HFF-Myc (cell line): ENCODE measurements at regions not wholly inside any gene's neighbourhood (a gene's known extent, or its start where the extent isn't known, plus 50 kb on each side); places are given as distances from the start of the nearest gene placed in this dataset.

Source experiments
- DNase-seq: peaks from one replicate; pipeline ENCODE4 v3.0.0-alpha.2; 2011; ENCODE audit warnings: low read depth; ENCODE audit errors: extremely low read depth
- H3K4me3 ChIP-seq: replicated peaks from 2 replicates; pipeline ENCODE4 v1.5.1; 2011; ENCODE audit warnings: low read depth, mild to moderate bottlenecking, control low read depth, low read length
- TF ChIP-seq, protein P1 (sequence below): IDR thresholded peaks from 2 replicates; pipeline ENCODE4 v1.5.1; 2012; ENCODE audit warnings: mild to moderate bottlenecking, low read depth, low read length, control low read depth; ENCODE audit errors: missing control alignments

DNA sequence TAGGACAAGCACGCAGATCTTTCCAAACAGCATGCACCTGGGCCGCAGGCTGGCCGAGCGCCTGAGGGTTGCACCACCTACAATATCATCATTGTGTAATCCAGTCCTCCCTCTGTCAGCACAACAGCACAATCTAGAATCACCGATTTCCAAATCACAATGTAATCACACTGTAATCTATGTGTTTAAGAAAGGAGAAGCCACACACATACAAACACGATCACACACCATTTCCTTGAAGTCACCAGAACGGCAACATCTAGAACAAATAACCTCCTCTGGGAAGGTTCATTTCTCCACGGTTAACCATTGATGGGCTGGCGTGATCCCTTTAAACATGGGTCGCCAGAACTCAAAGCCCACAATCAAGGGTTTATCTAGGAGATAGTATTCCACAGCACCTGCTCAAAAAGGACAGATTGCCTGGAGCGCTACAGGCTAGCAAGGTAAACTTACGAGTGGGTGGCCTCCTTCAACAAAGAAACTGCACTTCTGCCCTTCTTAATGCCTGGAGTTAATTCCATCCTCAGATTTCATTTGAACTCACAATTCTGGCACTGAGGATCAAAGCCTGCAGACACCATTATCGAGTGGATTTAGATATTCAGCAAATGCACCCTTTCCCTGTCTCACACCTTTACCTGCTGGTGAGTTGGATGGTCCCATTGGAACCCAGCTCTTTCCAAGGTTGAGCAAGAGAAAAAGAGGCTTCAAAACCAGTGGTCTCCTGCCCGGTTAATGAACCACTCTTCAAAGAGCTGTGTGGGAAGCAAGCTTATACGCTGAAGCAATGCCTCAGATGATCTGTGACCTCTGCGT is 83.8 kb upstream of the FOXQ1 start:
- TF ChIP-seq, protein P1, sequence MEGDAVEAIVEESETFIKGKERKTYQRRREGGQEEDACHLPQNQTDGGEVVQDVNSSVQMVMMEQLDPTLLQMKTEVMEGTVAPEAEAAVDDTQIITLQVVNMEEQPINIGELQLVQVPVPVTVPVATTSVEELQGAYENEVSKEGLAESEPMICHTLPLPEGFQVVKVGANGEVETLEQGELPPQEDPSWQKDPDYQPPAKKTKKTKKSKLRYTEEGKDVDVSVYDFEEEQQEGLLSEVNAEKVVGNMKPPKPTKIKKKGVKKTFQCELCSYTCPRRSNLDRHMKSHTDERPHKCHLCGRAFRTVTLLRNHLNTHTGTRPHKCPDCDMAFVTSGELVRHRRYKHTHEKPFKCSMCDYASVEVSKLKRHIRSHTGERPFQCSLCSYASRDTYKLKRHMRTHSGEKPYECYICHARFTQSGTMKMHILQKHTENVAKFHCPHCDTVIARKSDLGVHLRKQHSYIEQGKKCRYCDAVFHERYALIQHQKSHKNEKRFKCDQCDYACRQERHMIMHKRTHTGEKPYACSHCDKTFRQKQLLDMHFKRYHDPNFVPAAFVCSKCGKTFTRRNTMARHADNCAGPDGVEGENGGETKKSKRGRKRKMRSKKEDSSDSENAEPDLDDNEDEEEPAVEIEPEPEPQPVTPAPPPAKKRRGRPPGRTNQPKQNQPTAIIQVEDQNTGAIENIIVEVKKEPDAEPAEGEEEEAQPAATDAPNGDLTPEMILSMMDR: no peak
- H3K4me3 ChIP-seq: no peak overlapping the region
- DNase-seq: no peak

DNA sequence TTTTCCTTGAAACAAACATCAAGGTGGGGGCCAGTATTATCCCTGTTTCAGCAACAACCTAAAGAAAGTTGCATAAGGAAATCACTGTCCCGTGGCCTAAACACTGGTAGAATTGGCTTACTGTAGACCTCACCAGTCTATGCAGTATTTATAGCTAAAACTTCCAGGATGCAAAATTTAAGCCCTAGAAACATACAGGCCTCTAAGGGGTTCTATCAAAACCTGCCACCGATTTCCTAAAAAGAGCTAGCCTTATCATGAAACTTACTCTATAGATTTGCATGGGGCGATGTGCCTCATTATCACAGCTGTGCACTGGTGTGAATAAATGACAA is 84.3 kb upstream of the FOXQ1 start:
- TF ChIP-seq, protein P1: no peak
- DNase-seq: no peak

DNA sequence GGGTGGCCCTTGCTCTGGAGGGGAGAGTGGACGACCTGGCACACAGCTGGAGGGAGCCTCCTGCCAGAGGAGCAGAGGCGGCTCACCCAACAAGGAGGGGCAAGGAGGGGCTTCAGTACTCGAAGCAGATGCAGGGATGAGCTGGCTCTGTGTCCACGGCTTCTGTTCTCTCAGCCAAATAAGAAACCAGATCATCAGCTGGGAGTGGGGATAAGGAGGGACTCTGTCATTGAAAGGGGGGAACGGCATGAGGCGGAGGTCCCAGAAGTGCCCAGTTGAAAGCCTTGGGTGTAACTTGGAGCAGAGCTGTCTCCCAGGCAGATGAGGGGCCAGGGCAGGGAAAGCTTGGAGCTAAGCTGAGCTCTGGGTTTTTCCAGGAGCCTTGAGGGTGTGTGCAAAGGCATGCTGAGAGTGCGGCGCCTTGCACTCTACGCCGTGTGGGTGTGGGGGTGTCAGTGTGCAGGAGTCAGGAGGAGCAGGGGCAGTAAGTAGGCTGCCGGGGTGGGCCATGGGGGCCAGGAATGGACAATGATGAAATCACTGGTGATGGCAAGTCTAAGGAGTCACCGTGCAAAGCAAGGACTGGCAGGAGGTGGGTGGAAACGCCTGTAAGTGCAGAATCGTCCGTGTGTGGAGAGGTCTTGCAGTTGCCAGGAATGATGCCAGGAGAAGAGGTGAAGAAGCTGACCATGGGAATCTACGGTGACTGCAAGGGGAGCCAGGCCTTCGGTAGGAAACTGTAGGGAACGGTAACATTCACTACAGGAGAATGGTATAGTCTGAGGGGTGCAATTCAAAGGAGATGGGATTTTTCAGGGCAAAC is 85.4 kb upstream of the FOXQ1 start:
- TF ChIP-seq, protein P1: no peak
- DNase-seq: no peak
- no peak overlapping the region for H3K4me3 ChIP-seq

More for the DNA sequence above, 84.3 kb upstream of the FOXQ1 start:
- no peak overlapping the region for H3K4me3 ChIP-seq

DNA sequence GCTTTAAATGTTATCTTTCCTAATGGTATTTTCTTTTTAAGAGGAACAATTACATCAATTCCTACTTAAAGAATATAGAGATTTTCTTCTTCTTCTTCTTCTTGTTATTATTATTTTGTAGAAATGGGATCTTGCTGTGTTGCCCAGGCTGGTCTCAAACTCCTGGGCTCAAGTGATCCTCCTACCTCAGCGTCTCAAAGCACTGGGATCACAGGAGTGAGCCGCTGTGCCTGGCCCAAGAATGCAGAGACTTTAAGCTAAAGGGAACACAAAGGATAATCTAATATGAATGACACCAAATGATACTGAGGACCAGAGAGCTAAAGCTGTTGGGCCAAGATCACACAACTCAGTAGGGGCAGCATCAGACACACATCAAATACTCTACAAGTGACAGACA is 87.4 kb upstream of the FOXQ1 start:
- DNase-seq: no peak
- TF ChIP-seq, protein P1: no peak
- no peak overlapping the region for H3K4me3 ChIP-seq

DNA sequence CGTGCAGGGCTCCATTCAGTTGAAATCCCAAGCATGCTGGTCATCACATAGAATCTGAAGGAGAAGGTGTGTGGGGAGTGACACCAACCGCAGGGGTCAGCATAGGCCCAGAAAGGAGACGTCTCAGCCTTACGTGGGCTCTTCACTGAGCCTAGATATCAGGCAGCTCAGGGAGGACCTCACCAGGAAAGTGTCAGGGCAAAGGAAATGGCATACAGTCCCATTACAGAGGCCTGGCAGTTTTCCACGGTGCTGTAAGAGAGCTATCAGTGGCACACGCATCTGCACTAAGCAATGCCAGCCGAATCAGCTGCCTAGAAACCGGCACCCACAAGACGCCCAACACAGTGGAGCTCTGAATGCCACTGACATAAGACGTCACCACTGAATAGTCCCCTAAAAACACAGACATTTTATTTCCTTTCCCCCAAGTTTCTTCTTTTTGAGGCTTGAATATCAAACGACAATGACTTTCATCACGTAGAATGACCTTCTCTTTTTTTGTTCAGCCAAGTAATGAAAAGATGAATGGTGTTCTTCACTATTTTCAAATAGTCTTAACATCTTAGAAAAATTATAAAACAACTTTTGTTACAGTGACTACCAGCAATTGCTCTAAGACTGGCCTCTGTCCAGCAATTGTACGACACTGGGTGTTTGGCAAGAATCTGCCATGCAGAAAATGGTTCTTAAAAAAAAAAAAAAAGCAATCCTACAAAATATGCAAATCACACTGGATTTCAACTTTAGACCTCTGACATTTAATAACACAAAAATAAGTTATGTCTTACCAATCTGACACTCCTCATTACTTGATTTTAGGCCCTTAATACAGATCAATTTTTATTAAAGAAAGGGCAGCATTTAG is 88.9 kb upstream of the FOXQ1 start:
- DNase-seq: no peak
- no peak overlapping the region for H3K4me3 ChIP-seq

DNA sequence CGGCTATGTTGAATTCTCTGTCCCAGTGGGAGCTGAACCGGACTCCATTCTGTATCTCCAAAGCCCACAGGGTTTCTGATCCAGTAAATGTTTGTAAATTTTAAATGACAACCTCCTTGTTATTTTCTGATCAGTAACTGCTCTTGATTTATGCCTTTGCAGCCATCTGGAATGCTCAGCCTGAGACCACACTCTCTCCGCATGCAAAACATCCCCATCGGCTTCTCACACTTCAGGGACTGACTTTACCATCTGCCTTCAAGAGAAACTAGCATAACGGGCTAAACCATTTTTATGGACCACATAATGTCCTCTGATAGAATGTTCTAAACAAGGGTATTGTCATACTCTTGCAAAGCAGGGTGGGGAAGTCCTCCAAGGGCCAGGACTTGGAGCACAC is 94.5 kb upstream of the FOXQ1 start:
- no peak for DNase-seq
- TF ChIP-seq, protein P1: no peak
- no peak overlapping the region for H3K4me3 ChIP-seq

More for the DNA sequence above, 88.9 kb upstream of the FOXQ1 start:
- TF ChIP-seq, protein P1: no peak
